CD4-positive, alpha-beta T cell treated with Interleukin-15 for 4 hours (primary cell): ENCODE measurements at regions not wholly inside any gene's neighbourhood (a gene's known extent, or its start where the extent isn't known, plus 50 kb on each side); places are given as distances from the start of the nearest gene placed in this dataset.

Experiments
- DNase-seq: peaks from one replicate; pipeline ENCODE4 v3.0.0-alpha.2; 2020; ENCODE audit warnings: low spot score

- DNase-seq: no peak
These were observed 429.5 kb upstream of the WWC1 start for GRCh38 chr5:167861928-167862426.

- no peak for DNase-seq
These were observed 427.6 kb upstream of the WWC1 start for GRCh38 chr5:167863883-167864282.

- DNase-seq: no peak
These were observed 426.6 kb upstream of the WWC1 start for GRCh38 chr5:167864801-167865200.

GRCh38 chr5:167866797-167867196, 424.6 kb upstream of the WWC1 start:
- no peak for DNase-seq

- no peak for DNase-seq
These were observed 424.2 kb upstream of the WWC1 start for GRCh38 chr5:167867281-167867680.

- DNase-seq: no peak
These were observed 422.3 kb upstream of the WWC1 start for GRCh38 chr5:167869125-167869524.

GRCh38 chr5:167870055-167870454, 421.4 kb upstream of the WWC1 start:
- DNase-seq: no peak

- no peak for DNase-seq
These were observed 420.4 kb upstream of the WWC1 start for GRCh38 chr5:167871091-167871490.

- no peak for DNase-seq
These were observed 418.7 kb upstream of the WWC1 start for GRCh38 chr5:167872791-167873190.

- no peak for DNase-seq
These were observed 414.2 kb upstream of the WWC1 start for GRCh38 chr5:167877114-167877722.

- DNase-seq: no peak
These were observed 413.5 kb upstream of the WWC1 start for GRCh38 chr5:167877924-167878323.

GRCh38 chr5:167880420-167880819, 411.0 kb upstream of the WWC1 start:
- no peak for DNase-seq

- DNase-seq: no peak
These were observed 410.4 kb upstream of the WWC1 start for GRCh38 chr5:167881041-167881440.

GRCh38 chr5:167886196-167886595, 405.2 kb upstream of the WWC1 start:
- no peak for DNase-seq

GRCh38 chr5:167888393-167888792, 403.1 kb upstream of the WWC1 start:
- DNase-seq: no peak

GRCh38 chr5:167889276-167889675, 402.2 kb upstream of the WWC1 start:
- no peak for DNase-seq

- no peak for DNase-seq
These were observed 398.9 kb upstream of the WWC1 start for GRCh38 chr5:167892352-167893115.

GRCh38 chr5:167893271-167893670, 398.2 kb upstream of the WWC1 start:
- no peak for DNase-seq

- DNase-seq: no peak
These were observed 396.6 kb upstream of the WWC1 start for GRCh38 chr5:167894631-167895472.

GRCh38 chr5:167895899-167896659, 395.4 kb upstream of the WWC1 start:
- no peak for DNase-seq

GRCh38 chr5:167896814-167897213, 394.6 kb upstream of the WWC1 start:
- no peak for DNase-seq

- DNase-seq: no peak
These were observed 394.1 kb upstream of the WWC1 start for GRCh38 chr5:167897371-167897770.
